H9 (cell line): ENCODE measurements at regions not wholly inside any gene's neighbourhood (a gene's known extent, or its start where the extent isn't known, plus 50 kb on each side); places are given as distances from the start of the nearest gene placed in this dataset.
A peak's percentile ranks its signal among the peaks of the same experiment; 100 is the strongest.

Experiments
- DNase-seq: peaks from one replicate; pipeline ENCODE4 v3.0.0-alpha.2; 2017
- H2AFZ ChIP-seq: one replicate; pipeline ENCODE4 v1.6.1; 2013; ENCODE audit warnings: mild to moderate bottlenecking, low read length, control low read depth, moderate library complexity
- H2AK5ac ChIP-seq: 2 replicates; pipeline ENCODE4 v1.6.1; 2013; ENCODE audit warnings: low read length, control low read depth, mixed read lengths; ENCODE audit not compliant: insufficient read length
- H2BK120ac ChIP-seq: one replicate; pipeline ENCODE4 v1.6.1; 2013; ENCODE audit warnings: low read depth, mild to moderate bottlenecking, low read length, control low read depth, inconsistent platforms; ENCODE audit not compliant: poor library complexity, severe bottlenecking
- H2BK12ac ChIP-seq: 2 replicates; pipeline ENCODE4 v1.6.1; 2013; ENCODE audit warnings: low read length, control low read depth, mixed read lengths, low read depth; ENCODE audit not compliant: insufficient read length
- H2BK15ac ChIP-seq: 2 replicates; pipeline ENCODE4 v1.6.1; 2013; ENCODE audit warnings: low read depth, low read length, control low read depth
- H2BK20ac ChIP-seq: one replicate; pipeline ENCODE4 v1.6.1; 2013; ENCODE audit warnings: low read depth, mild to moderate bottlenecking, low read length, control low read depth, inconsistent platforms; ENCODE audit not compliant: poor library complexity, severe bottlenecking
- H2BK5ac ChIP-seq: 2 replicates; pipeline ENCODE4 v1.6.1; 2013; ENCODE audit warnings: low read length, control low read depth, mixed read lengths; ENCODE audit not compliant: insufficient read length
- H3K14ac ChIP-seq: 2 replicates; pipeline ENCODE4 v1.6.1; 2013; ENCODE audit warnings: low read length, control low read depth; ENCODE audit not compliant: insufficient read depth
- H3K18ac ChIP-seq: 2 replicates; pipeline ENCODE4 v1.6.1; 2013; ENCODE audit warnings: low read depth, mild to moderate bottlenecking, mixed read lengths, low read length, control low read depth; ENCODE audit not compliant: insufficient read length
- H3K23ac ChIP-seq: 2 replicates; pipeline ENCODE4 v1.6.1; 2013; ENCODE audit warnings: low read length, control low read depth, mixed read lengths, low read depth; ENCODE audit not compliant: insufficient read length
- H3K23me2 ChIP-seq: 2 replicates; pipeline ENCODE4 v1.6.1; 2013; ENCODE audit warnings: low read depth, mild to moderate bottlenecking, mixed read lengths, low read length, control low read depth; ENCODE audit not compliant: insufficient read length, poor library complexity, severe bottlenecking
- H3K27ac ChIP-seq: 2 replicates; pipeline ENCODE4 v1.5.1; 2013; ENCODE audit warnings: low read length, control low read depth, mixed read lengths, low read depth; ENCODE audit not compliant: insufficient read length
- H3K27me3 ChIP-seq: 2 replicates; pipeline ENCODE4 v1.6.1; 2013; ENCODE audit warnings: low read length, control low read depth, inconsistent platforms; ENCODE audit not compliant: insufficient read depth
- H3K4ac ChIP-seq: 2 replicates; pipeline ENCODE4 v1.6.1; 2013; ENCODE audit warnings: low read depth, mild to moderate bottlenecking, control low read depth, inconsistent platforms, low read length, moderate library complexity
- H3K4me1 ChIP-seq: 2 replicates; pipeline ENCODE4 v1.6.1; 2013; ENCODE audit warnings: low read length, control low read depth, inconsistent platforms; ENCODE audit not compliant: insufficient read depth
- H3K4me2 ChIP-seq: 2 replicates; pipeline ENCODE4 v1.6.1; 2013; ENCODE audit warnings: low read length, control low read depth, mixed read lengths; ENCODE audit not compliant: insufficient read length, insufficient read depth
- H3K56ac ChIP-seq: 2 replicates; pipeline ENCODE4 v1.6.1; 2013; ENCODE audit warnings: low read depth, mild to moderate bottlenecking, mixed read lengths, low read length, control low read depth; ENCODE audit not compliant: insufficient read length
- H3K79me1 ChIP-seq: 2 replicates; pipeline ENCODE4 v1.6.1; 2013; ENCODE audit warnings: low read depth, mild to moderate bottlenecking, moderate library complexity, low read length, control low read depth, inconsistent platforms; ENCODE audit not compliant: insufficient read depth, poor library complexity, severe bottlenecking
- H3K79me2 ChIP-seq: 2 replicates; pipeline ENCODE4 v1.6.1; 2013; ENCODE audit warnings: low read length, control low read depth, inconsistent platforms; ENCODE audit not compliant: insufficient read depth
- H3K9ac ChIP-seq: 2 replicates; pipeline ENCODE4 v1.6.1; 2013; ENCODE audit warnings: low read length, control low read depth, mixed read lengths; ENCODE audit not compliant: insufficient read length; ENCODE audit errors: extremely low read depth
- H3K9me3 ChIP-seq: one replicate; pipeline ENCODE4 v1.6.1; 2013; ENCODE audit warnings: low read depth, low read length, inconsistent platforms; ENCODE audit not compliant: control insufficient read depth
- H3T11ph ChIP-seq: one replicate; pipeline ENCODE4 v1.6.1; 2013; ENCODE audit warnings: mild to moderate bottlenecking, low read length, control low read depth, inconsistent platforms
- H4K20me1 ChIP-seq: one replicate; pipeline ENCODE4 v1.6.1; 2013; ENCODE audit not compliant: control insufficient read depth, insufficient read length, insufficient read depth
- H4K5ac ChIP-seq: 2 replicates; pipeline ENCODE4 v1.6.1; 2013; ENCODE audit warnings: low read depth, mild to moderate bottlenecking, mixed read lengths, low read length, control low read depth; ENCODE audit not compliant: insufficient read length
- H4K8ac ChIP-seq: replicated peaks from 2 replicates; pipeline ENCODE4 v1.6.1; 2013; ENCODE audit warnings: low read length, control low read depth, mixed read lengths, low read depth; ENCODE audit not compliant: insufficient read length
- H4K91ac ChIP-seq: 2 replicates; pipeline ENCODE4 v1.6.1; 2013; ENCODE audit warnings: low read depth, mild to moderate bottlenecking, moderate library complexity, mixed read lengths, low read length, control low read depth; ENCODE audit not compliant: insufficient read length
- H3K27ac Mint-ChIP-seq, 3 experiments: 2 replicates in 2 of 3; 3 replicates in 1 of 3; pipeline ENCODE4 v1.8.0; 2020 to 2021; ENCODE audit warnings: mixed read lengths in 3 of 3, mild to moderate bottlenecking in 1 of 3, moderate library complexity in 1 of 3
- H3K27me3 Mint-ChIP-seq: 2 replicates; pipeline ENCODE4 v1.8.0; 2021; ENCODE audit warnings: low read depth, mild to moderate bottlenecking, moderate library complexity, mixed read lengths
- H3K36me3 Mint-ChIP-seq, 3 experiments: 2 replicates in 2 of 3; 3 replicates in 1 of 3; pipeline ENCODE4 v1.8.0; 2020 to 2021; ENCODE audit warnings: low read depth in 3 of 3, mixed read lengths in 3 of 3; ENCODE audit not compliant: insufficient read depth in 1 of 3
- H3K4me1 Mint-ChIP-seq, 2 experiments: 2 replicates each; pipeline ENCODE4 v1.8.0; 2020; ENCODE audit warnings: mixed read lengths in 2 of 2
- H3K4me3 Mint-ChIP-seq, 2 experiments: 2 replicates in 1 of 2; 3 replicates in 1 of 2; pipeline ENCODE4 v1.8.0; 2020 to 2021; ENCODE audit warnings: mild to moderate bottlenecking in 2 of 2, mixed read lengths in 2 of 2, moderate library complexity in 1 of 2
- H3K9me3 Mint-ChIP-seq, 2 experiments: 2 replicates in 1 of 2; 3 replicates in 1 of 2; pipeline ENCODE4 v1.8.0; 2020; ENCODE audit warnings: mild to moderate bottlenecking in 2 of 2, mixed read lengths in 2 of 2, moderate library complexity in 1 of 2
- WGBS: extraction: QIAGEN DNeasy Blood & Tissue Kit; methylation state at CpG from one replicate; pipeline ENCODE4 v1.1.7; 2013; ENCODE audit warnings: missing lambda C conversion rate, low lambda C conversion rate, mixed read lengths; ENCODE audit not compliant: insufficient read length; ENCODE audit errors: extremely low coverage; 5-methylcytosine and 5-hydroxymethylcytosine counted together
- TF ChIP-seq, protein P1 (sequence below): fragments of 200-600 bp; sonication (generic); conservative IDR thresholded peaks from 3 replicates; pipeline ENCODE4 v1.8.0; 2021; ENCODE audit warnings: antibody characterized with exemption, mild to moderate bottlenecking

DNA sequence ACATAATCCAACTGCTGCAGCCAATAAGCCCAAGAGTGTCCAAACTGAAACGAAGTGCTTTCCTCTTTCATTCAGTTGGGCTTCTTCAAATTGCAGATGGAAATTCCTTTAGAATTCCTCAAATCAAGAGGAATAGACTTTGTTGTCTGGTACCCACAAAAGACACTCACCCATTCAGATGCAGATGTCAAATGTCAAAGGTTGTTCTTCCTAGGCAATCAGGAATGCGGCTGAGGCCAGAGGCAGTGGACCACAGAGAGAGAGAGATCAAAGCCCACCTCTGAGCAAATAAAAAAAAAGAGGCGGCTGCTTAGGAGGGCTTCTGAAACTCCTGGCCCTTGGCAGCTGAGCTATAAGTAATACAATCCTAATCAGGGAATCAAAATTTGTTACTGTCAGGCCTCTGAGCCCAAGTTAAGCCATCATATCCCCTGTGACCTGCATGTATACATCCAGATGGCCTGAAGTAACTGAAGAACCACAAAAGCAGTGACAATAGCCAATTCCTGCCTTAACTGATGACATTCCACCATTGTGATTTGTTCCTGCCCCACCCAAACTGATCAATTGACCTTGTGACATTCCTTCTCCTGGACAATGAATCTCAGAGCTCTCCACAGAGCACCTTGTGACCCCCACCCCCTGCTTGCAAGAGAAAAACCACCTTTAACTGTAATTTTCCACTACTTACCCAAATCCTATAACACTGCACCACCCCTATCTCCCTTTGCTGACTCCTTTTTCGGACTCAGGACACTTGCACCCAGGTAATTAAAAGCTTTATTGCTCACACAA is 303.0 kb upstream of the GJE1 start:
- Histone ChIP-seq H3K23me2 (no peaks in the 10 kb centered on the region), H2AK5ac (no peak overlapping the region), H3K14ac (no peak overlapping the region), H3K27ac (peak overlapping the region; percentile 55), H3K9me3 (no peaks in the 10 kb centered on the region), H4K91ac (no peak overlapping the region), H3T11ph (no peak overlapping the region), H3K18ac (no peak overlapping the region), H3K4me1 (peaks cover 9% of the 10 kb centered on the region; the same call in 1 of the 2 replicates), H2BK15ac (no peak overlapping the region), H3K23ac (no peak overlapping the region), H2BK20ac (no peak overlapping the region), H2AFZ (no peak overlapping the region), H2BK12ac (no peak overlapping the region), H3K56ac (no peak overlapping the region), H3K9ac (no peak overlapping the region), H3K27me3 (no peaks in the 10 kb centered on the region), H3K79me2 (0 out of 2 replicates have a peak, but pooled peaks cover 1% of the 10 kb centered on the region), H3K4me2 (no peak overlapping the region), H2BK5ac (no peak overlapping the region), H2BK120ac (no peak overlapping the region), H4K8ac (no peak overlapping the region), H4K5ac (no peak overlapping the region), H4K20me1 (no peaks in the 10 kb centered on the region), H3K4ac (no peak overlapping the region), H3K79me1 (no peaks in the 10 kb centered on the region)
- TF ChIP-seq, protein P1, sequence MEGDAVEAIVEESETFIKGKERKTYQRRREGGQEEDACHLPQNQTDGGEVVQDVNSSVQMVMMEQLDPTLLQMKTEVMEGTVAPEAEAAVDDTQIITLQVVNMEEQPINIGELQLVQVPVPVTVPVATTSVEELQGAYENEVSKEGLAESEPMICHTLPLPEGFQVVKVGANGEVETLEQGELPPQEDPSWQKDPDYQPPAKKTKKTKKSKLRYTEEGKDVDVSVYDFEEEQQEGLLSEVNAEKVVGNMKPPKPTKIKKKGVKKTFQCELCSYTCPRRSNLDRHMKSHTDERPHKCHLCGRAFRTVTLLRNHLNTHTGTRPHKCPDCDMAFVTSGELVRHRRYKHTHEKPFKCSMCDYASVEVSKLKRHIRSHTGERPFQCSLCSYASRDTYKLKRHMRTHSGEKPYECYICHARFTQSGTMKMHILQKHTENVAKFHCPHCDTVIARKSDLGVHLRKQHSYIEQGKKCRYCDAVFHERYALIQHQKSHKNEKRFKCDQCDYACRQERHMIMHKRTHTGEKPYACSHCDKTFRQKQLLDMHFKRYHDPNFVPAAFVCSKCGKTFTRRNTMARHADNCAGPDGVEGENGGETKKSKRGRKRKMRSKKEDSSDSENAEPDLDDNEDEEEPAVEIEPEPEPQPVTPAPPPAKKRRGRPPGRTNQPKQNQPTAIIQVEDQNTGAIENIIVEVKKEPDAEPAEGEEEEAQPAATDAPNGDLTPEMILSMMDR = no peak
- H3K36me3 Mint-ChIP-seq = peaks cover 0 to 4% (median 2%) of the 10 kb centered on the region in 3 experiments; a peak in 2 of 7 replicates
- H3K9me3 Mint-ChIP-seq = peaks cover 4 to 5% of the 10 kb centered on the region in 2 experiments; a peak in 4 of 5 replicates
- peak overlapping the region; percentile 17 to 97 (median 94); a peak in 6 of 7 replicates for H3K27ac Mint-ChIP-seq
- peak; percentile 46 for DNase-seq
- H3K4me3 Mint-ChIP-seq = no peak overlapping the region; a peak in 2 of 5 replicates
- H3K27me3 Mint-ChIP-seq = no peaks in the 10 kb centered on the region
- WGBS = no CpG with 5 or more reads among the region's 4 CpGs
- H3K4me1 Mint-ChIP-seq = peaks cover 37 to 38% of the 10 kb centered on the region in 2 experiments
